HG02981 (cell line): ENCODE measurements at regions not wholly inside any gene's neighbourhood (a gene's known extent, or its start where the extent isn't known, plus 50 kb on each side); places are given as distances from the start of the nearest gene placed in this dataset.

Experiments used
- ATAC-seq: cut with Tn5 transposase; IDR thresholded peaks from one replicate; pipeline ENCODE4 v1.9.1; 2021; ENCODE audit warnings: mild to moderate bottlenecking, moderate library complexity; ENCODE audit not compliant: unreplicated experiment

DNA sequence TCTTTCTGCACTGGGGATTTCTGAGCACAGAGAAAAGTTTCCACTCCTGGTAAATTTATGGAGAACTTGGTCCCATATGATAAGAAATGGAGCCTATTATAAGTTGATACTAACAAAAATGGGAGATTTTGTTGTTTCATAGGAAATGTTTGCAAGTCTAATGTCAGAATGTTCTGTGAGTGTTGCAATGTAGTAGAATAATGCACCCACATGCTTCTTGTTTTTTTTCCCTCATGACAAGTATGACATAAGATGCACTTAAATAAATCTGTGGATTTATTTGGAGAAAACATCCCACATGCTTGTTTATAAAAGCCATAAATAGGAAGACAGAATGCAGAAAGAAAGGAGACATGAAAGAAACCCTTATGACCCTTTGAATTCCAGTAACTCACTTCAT lies 50.8 kb upstream of the KCNJ6 start:
- ATAC-seq = no peak

DNA sequence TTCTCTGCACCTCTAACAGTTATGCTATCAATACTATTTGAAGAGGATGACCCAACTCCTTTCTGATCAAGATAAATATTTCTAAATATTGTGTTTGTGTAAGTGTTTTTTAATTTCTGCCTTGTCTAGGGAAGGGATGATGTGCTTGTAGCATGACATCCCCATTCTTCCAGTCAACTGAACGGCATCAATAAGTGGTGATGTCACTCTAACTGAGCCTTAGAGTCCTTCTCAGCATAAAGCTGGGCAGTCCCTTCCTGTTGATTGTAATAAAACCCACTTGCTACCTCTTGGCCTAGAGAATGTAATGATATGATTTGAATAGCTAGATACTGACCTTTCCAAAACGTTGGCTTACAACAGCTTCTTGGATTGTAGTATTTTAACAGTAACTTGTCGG lies 52.5 kb upstream of the KCNJ6 start:
- ATAC-seq = no peak

DNA sequence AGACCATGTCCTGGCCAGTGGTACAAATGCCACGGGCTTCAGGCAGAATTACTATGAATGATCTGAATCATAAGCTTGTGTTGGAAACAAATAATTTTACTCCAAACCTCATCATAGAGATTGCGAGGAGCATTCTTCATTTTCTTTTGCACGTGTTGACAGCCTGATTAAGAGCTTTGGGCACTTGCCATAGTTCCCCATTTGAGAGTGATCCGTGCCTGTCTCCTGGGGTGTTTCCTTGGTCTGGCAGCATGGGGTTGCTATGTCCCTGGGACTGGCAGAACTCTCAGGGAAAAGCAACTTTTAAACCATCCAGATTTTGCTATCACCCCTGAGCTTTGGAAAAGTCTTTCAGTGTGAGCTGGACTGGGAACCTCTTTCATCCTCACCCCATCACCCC lies 54.3 kb upstream of the KCNJ6 start:
- no peak for ATAC-seq

DNA sequence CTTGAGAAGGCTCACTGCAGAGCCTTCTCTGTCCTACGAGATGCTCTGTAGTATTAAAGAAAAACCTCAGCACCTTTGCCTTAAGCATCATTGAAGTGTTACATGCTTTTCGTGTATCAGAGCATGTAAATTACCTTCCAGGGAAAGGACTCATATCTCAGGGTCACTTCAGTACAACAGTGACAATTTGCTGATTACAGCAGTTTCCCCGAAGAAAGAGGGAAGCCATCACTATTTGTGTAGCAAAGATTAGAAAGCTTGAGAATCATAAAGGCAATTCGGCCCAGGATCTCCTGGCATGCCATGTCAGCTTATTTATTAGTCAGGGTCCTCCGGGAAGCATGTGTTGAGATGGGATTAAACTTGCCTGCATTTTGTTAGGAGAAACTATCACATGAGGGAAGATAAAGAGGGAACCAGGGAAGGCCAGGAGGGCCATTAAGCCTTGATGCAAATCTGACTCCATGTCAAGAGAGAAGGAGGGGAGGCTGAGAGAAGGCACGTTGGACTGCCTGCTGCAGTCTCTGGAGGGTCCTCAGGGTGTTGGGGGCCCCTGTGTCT lies 55.2 kb upstream of the KCNJ6 start:
- no peak for ATAC-seq

DNA sequence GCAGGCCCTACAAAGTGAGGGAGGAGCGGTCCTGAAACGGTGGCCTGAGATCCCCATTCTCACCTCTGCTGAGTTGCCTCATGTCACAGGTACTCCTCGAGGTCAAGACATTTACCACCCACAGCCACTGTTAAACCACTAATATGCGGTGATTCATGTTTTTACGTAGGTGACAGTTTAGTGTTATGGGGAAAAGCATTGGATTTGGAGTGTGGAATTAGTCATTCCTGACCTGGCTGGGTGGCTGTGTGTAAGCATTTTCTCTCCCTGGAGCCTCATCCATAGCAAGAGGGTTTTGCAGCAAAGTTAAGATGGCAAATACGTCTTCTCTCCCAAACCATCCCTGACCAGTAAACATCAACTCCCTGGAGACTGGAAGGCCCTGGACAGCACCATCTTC lies 57.8 kb upstream of the KCNJ6 start:
- ATAC-seq = no peak

DNA sequence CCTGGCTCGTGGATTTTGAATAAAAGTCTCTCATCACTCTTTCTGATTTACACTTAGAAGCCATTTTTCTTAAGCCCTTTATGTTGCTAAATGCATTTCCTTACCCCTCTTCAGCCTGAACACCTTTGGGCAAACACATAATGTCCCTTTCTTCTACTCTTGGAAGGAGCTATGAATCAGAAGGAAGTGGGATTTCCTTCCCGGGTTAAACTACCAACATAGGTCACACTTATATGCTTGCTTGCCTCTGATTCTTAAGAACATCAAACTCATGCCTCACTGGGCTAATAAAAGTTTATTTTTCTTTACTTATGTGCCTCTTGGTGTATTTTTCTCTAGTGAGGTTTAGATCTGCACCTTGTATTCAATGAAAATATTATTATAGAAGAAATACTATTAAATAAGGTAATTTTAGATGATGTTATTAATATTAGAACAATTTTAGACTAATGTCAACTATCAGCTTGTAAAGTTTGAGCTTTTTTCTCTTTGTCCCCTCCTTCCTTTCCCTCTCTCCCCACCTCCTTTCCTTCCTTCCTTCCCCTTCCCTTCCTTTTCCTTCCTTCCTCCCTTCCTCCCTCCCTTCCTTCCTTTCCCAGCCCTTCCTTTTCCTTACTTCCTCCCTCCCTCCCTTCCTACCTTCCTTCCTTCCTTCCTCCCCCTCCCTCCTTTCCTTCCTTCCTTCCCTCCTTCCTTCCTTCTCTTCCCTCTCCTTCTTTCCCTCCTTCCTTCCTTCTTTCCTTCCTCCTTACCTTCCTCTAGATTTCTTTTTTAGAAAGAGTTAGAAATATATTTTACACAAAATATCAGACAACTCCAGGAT lies 66.5 kb upstream of the KCNJ6 start:
- ATAC-seq = no peak

DNA sequence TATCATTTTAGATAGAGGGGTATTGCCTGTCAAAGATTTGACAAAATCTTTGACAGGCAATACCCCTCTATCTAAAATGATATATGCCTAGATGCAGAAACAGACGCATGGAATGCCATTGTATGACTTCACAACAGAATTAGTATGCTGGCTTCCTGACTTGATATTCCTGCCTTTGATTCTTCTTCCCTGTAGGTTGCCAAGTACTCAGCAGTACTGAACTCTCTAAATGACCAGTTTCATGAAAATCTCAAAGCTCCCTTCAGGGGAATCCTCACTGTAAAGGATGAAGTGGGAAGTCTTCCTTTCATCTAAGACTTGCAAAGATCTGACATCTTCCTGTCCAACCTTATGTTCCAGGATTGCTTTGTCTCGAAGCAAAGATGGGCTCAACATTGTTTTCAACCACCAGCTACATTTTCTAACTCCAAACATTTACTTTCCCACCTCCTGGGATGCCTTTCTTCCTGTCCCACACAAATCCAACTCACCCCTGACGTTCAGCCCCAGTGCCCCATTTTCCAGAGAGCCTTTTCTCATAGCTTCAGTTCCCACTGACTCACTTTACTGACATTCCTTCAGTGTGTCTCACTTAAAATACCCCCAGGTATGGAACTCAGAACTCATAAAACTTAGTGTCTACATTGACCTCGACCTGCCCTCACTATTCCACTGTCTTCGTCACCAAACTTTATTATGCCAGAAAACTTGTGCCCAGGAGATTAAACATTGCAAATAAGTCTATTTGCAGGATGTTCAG lies 67.3 kb upstream of the KCNJ6 start:
- no peak for ATAC-seq

DNA sequence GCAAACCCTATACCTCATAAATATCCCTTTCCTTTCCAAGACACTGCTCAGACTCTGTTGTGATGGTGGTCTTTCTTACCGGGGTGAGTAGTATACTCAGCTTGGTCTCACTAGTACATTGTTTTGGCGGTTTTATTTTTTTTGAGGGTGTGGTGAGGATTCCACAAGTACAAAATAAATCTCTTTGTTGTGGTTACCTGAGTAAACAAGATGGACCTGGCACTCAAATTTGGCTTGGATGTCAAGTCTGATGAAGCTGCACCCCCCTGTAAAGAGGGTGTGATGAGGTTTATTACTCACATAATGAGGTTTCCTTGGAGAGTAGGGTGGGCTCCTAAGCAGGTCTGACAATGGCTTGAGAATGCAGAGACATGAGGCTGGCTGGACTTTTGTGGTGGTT lies 68.2 kb upstream of the KCNJ6 start:
- ATAC-seq = no peak

DNA sequence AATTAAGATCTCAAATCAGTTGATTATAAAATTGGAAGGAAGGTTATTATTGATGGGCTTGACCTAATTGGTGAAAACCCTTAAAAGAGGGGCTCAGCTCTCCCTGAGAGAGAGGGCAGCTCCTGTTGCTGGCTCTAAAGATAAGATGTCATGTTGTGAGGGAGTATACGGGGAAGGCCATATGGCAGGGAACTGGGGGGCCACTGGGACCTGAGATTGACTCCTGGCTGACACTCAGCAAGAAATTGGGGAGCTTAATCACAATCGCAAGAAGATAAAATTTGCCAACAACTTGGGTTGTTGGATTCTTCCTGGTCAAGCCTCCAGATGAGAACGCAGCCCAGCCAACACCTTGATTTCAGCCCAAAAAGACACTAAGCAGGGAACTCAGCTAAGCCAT lies 69.7 kb upstream of the KCNJ6 start:
- no peak for ATAC-seq

DNA sequence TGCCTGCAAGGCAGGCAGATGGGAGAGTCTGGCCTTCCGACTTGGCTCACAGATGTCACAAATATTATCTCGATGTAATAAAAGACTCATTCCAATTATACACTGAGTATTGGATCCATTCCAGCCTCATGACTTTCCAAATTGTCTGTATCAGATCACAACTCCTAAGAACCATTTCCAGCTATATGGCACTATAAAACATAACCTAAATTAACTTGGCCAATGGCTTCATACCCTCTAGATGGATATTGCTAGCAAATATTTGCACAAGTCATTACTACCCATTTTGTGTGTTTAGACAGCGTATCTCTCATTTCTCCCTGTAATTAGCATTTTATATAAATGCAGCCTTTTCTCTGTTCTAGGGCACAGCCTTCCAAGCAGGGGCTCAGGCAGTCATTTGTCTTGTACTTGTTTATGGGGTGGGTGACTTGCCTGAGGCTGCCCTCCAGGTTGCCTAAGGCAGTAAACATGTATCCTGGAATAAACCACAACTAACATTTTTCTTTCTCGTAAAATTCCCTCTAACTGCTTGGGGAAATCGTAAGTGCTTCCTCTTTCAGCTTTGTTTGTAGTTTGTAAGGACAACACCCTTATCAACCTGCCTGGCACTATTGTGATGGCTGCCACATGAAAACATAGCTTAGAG lies 70.6 kb upstream of the KCNJ6 start:
- ATAC-seq = no peak

DNA sequence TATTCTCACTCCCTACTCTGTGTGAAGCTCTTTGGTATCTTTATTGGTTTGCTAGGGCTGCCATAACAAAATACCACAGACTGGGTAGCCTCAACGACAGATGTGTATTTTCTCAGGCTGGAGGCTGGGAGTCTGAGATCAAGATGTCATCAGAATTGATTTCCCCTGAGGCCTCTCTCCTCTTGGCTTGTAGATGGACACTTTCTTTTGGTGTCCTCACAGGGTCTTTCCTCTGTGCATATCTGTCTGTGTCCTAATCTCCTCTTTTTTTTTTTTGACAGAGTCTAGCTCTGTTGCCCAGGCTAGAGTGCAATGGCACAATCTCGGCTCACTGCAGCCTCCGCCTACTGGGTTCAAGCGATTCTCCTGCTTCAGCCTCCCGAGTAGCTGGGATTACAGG lies 71.4 kb upstream of the KCNJ6 start:
- ATAC-seq = no peak

DNA sequence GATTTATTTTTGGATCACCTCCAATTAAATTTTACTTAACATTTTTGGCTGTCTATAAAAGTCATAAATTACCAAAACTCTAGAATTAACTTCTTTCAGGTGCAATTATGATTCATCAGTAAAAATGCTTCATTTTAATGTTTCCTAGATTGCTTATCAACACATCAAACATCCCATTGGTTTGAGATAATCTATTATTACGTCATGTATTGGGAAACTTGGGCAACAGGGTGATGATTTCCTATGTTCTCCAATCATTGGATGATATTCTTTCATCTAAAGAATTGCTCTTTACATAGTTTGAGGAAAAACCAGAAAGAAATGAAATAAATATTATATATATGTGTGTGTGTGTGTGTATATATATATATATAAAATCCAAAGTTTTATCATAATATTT lies 76.8 kb upstream of the KCNJ6 start:
- ATAC-seq = no peak

DNA sequence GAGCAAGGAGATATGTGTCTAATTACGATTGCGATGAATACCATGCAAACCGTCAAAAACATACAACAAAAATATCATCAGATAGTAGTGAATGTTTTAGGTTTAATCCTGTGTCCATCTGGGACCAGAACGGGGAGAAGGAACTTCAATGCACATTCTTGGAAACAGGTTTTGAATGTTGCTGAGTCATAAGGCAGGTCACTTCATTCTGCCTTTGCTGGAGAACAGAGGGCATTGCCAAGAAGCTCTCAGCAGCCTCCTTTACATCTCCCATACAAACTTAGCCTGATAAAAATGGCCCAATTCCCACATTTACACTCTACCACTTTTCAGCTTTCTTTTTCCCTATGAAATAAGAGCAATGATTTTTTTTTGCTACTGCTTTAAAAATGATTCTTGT lies 78.0 kb upstream of the KCNJ6 start:
- ATAC-seq = no peak

DNA sequence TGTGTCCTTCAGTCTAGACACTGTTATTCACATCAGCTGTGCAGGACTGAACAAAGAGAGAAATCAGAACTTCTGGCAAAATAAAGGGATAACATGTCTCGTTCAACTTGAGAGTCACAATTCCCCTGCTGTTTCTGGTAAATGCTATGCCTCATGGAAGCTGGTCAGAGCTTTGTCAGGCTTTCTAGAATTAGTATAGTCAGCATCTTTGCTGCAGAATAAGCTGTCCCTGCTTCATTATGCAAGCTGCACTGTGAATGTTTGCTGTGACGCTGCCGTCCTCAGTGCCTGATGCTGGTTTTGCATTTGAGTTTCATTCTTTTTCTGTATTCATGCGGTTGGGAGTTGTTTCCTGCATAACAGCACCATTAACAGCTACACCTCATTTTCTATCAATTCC lies 96.4 kb upstream of the KCNJ6 start:
- no peak for ATAC-seq

DNA sequence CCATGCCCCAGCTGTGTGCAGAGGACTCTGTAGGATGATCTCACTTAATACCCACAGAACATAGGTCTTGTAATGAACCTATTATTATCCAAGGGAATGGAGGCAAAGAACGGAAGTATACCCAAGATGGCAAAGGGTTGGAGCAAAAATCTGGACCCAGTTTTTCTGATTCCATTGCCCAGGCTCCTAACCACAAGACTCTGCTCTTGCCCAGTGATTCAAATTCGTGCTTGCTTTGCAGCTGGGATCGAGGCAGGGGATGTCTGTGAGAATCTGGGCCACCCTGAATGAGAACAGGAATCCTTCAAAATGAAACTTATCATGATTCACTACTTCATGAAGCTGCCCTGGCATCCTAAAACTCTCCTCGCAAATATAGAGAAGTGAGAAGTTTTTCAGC lies 97.5 kb upstream of the KCNJ6 start:
- no peak for ATAC-seq

DNA sequence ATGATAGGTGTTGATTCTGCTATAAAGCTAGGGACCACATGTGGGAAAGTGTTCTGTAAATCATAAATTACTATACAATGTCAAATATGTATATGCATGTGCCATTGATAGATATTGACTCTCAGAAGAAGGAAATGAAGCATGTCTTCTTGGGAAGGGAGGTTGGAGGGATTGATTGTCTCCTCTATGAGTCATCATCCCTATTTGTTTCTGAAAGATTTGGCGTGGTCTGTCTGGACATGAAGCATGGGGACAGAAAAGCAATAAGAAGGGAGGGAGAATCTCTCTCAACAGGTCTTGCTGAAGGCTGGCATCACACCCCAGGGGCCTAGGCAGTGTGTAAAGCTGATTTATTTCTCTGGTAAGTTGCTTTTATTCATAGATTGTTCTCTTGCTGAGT lies 98.0 kb upstream of the KCNJ6 start:
- no peak for ATAC-seq

DNA sequence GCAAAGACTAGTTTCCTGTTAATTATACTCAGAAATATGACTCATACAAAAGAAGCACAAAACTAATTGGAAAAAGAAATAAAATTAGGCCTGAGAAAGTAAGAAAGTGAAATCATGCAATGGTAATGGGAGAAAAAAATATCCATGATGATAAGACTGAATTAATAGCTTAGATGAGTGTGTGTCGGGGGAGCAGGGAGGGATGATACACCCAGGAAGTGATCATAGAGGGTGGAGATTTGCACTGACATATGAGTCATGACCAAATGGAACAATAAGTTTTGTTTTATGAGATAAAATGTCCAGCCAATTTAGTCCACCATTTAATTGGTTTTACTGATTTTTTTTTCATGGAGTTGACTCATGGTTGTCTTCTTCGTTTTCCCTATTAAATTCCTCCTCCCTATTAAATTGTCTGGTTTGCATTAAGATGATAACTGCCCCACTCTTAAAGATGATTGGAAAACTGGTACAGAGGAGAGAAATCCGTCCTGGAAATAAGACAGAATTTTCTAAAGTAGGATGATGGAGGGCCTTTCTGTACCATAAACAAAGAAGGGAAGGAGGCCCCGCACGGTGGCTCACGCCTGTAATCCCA lies 111.7 kb upstream of the KCNJ6 start:
- ATAC-seq = no peak

DNA sequence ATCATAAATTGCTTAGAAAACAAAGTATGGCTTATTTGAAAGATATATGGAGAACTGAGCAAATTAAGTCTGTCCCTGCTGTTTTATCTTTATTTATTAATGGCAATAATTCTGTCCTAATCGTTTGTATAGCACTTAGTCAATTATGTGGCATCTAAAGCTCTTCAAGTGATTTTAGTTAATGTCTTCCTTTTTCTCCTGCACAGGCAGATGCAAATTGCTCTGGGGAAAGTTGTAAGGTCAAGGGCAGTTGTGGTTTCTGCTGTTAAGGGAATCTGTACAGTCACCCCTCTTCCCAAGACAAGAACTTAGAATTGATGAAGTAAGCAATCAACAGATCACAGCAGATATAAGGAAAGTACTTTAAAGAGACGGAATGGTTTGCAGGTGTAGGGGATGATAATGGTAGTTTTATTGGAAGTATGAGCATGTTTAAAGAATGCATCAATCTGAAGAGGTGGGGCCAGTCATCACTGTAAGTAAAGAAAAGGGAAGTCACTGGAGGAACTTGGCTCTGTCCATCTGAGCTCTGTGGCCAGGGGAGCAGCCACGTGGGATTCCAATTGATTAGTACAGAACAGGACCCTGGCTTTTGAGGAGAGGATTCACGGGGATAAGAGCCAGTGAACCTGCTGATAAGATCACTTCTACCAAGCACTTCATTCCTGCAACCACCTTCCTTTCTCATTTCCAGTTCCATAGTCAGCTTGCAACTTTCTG lies 116.0 kb upstream of the KCNJ6 start:
- no peak for ATAC-seq

DNA sequence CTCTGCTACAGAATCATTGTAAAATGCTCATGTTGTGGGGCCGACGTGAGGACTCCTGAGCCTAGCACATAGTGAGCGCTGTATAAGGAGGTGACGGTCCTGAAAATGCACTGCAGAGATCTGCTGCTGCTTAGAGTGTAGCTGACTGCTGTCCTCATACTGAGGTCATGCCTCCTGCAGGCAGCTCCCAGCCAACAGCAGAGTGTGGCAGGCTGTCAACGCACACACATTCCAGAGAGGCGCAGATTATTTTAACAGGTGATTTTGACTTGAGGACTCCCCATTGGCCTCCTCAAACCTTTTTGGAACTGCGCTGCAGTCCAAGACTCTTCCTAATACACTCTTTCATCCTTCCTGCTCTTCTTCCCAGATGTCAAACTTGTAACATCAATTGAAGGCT lies 119.8 kb upstream of the KCNJ6 start:
- no peak for ATAC-seq

DNA sequence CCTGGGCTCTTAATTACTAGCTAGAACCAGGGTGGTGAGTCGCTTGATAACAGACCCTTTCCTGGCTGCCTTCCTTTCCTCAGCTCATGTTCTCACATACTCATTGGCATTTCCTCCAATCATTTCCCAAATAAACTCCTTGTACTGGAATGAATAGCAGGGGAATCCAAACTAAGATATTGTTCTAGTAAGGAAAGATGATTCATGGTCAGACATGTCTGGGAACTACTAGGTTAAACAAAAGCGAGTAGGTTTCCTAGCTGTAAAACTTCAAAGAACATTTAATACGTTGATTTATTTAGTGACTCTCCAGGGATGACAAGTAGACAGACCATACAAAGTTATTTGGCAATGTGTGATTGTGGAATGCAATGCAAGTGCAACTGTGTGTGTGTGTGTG lies 121.2 kb upstream of the KCNJ6 start:
- no peak for ATAC-seq

DNA sequence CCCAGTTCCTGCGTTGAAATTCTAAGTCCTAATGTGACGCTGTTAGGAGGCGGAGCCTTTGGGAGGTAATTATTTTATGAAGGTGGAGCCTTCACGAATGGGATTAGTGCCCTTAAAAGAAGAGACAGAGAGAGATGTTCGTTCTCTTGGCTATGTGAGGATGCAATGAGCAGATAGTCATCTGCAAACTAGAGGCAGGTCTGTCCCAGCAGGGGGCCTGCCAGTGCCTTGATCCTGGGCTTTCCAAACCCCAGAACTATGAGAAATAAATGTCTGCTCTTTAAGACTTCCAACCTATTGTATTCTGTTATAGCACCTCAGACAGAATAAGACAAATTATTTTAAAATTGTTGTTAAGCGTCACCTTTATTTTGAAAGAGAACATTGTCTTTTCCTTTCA lies 123.1 kb upstream of the KCNJ6 start:
- no peak for ATAC-seq
